ENCODE measurements at regions not wholly inside any gene's neighbourhood (a gene's known extent, or its start where the extent isn't known, plus 50 kb on each side); places are given as distances from the start of the nearest gene placed in this dataset.

DNA sequence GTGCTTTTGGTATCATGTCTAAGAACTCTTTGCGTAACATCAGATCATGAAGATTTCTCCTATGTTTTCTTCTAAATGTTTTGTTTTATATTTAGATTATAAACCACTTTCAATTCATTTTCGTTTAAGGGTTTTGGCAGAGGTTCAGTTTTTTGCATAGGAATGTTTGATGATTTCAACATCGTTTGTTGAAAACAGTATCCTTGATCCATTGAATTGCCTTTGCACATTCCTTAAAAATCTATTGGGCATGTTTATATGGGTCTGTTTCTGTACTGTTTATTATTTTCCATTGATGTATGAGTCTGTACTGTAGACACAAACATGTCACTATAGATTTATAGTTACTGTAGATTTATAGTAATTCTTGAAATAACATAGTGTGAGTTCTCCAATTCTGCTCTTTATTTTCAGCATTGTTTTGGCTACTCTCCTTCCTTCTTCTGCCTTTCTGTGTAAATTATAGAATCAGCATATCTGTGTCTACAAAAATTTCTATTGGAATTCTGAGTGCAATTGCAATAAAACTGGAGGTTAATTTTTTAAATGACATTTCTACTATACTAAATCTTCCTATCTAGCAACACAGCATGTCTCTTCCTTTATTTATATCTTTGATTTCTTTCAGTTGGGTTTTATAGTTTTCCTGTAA lies 374.0 kb downstream of the SV2B start:
- CTCF ChIA-PET = no interaction called here
- no peaks in the 10 kb centered on the region for H3K36me3 ChIP-seq (replicated peaks in 1 of 2; ENCODE audit: control insufficient read depth in 1 of 2, insufficient read depth in 2 of 2, low read length in 1 of 2)
- H3K9me2 ChIP-seq = no peaks in the 10 kb centered on the region; the same call in 1 of the 2 replicates
- no peaks in the 10 kb centered on the region for H4K20me1 ChIP-seq (ENCODE audit: insufficient read depth)
- no peaks in the 10 kb centered on the region for H3K9me3 ChIP-seq
- no peaks in the 10 kb centered on the region for H3F3A ChIP-seq (replicated peaks; ENCODE audit: insufficient read depth)
- POLR2A ChIA-PET = no interaction called here
- H3K4me3 ChIP-seq (ENCODE audit: low read depth in 2 of 2, low read length in 1 of 2) = no peak overlapping the region
- no peaks in the 10 kb centered on the region for H3K27me3 ChIP-seq (ENCODE audit: insufficient read depth)
- TF ChIP-seq FOSL2 (IDR thresholded peaks at IDR 0.05; ENCODE audit: borderline replicate concordance, low read depth) = no peak
- TF ChIP-seq, protein P1, sequence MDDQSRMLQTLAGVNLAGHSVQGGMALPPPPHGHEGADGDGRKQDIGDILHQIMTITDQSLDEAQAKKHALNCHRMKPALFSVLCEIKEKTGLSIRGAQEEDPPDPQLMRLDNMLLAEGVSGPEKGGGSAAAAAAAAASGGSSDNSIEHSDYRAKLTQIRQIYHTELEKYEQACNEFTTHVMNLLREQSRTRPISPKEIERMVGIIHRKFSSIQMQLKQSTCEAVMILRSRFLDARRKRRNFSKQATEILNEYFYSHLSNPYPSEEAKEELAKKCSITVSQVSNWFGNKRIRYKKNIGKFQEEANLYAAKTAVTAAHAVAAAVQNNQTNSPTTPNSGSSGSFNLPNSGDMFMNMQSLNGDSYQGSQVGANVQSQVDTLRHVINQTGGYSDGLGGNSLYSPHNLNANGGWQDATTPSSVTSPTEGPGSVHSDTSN (IDR thresholded peaks at IDR 0.05) = no peak
- TF ChIP-seq TCF12 (IDR thresholded peaks at IDR 0.05) = no peak
- TF ChIP-seq RXRA (IDR thresholded peaks at IDR 0.05; ENCODE audit: borderline replicate concordance, low read depth) = no peak
- TF ChIP-seq, protein P2, sequence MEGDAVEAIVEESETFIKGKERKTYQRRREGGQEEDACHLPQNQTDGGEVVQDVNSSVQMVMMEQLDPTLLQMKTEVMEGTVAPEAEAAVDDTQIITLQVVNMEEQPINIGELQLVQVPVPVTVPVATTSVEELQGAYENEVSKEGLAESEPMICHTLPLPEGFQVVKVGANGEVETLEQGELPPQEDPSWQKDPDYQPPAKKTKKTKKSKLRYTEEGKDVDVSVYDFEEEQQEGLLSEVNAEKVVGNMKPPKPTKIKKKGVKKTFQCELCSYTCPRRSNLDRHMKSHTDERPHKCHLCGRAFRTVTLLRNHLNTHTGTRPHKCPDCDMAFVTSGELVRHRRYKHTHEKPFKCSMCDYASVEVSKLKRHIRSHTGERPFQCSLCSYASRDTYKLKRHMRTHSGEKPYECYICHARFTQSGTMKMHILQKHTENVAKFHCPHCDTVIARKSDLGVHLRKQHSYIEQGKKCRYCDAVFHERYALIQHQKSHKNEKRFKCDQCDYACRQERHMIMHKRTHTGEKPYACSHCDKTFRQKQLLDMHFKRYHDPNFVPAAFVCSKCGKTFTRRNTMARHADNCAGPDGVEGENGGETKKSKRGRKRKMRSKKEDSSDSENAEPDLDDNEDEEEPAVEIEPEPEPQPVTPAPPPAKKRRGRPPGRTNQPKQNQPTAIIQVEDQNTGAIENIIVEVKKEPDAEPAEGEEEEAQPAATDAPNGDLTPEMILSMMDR (IDR thresholded peaks at IDR 0.05) = no peak
- no peak for TF ChIP-seq MXI1 (IDR thresholded peaks at IDR 0.05; ENCODE audit: low read depth, low read length)
- TF ChIP-seq POLR2AphosphoS5 (IDR thresholded peaks at IDR 0.05; ENCODE audit: low read depth, low read length) = no peak
- TF ChIP-seq EZH2phosphoT487 (IDR thresholded peaks at IDR 0.05; ENCODE audit: borderline replicate concordance, low read depth) = no peak
- no peak for TF ChIP-seq TAF1 (IDR thresholded peaks at IDR 0.05; ENCODE audit: borderline replicate concordance, low read depth, low read length)
- TF ChIP-seq, protein P3, sequence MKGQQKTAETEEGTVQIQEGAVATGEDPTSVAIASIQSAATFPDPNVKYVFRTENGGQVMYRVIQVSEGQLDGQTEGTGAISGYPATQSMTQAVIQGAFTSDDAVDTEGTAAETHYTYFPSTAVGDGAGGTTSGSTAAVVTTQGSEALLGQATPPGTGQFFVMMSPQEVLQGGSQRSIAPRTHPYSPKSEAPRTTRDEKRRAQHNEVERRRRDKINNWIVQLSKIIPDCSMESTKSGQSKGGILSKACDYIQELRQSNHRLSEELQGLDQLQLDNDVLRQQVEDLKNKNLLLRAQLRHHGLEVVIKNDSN (IDR thresholded peaks at IDR 0.05; ENCODE audit: borderline replicate concordance, low read depth) = no peak
- TF ChIP-seq SIN3A (IDR thresholded peaks at IDR 0.05; ENCODE audit: borderline replicate concordance, low read depth, low read length) = no peak
- TF ChIP-seq SMC3 (IDR thresholded peaks at IDR 0.05; ENCODE audit: low read depth, low read length) = no peak
- H3K4me1 ChIP-seq (ENCODE audit: control insufficient read depth in 1 of 2, insufficient read depth in 2 of 2, low read depth in 1 of 2, low read length in 1 of 2) = peaks cover 0 to 4% of the 10 kb centered on the region in 2 experiments; a peak in 1 of 4 replicates
- H2AFZ ChIP-seq (ENCODE audit: low read depth) = no peak overlapping the region; the same call in 1 of the 2 replicates
- 62% methylated on average over 3 of the region's 3 CpGs for WGBS (ENCODE audit: low lambda C conversion rate)
- no peaks in the 10 kb centered on the region for H3K79me2 ChIP-seq (ENCODE audit: insufficient read depth)
- H3K27ac ChIP-seq (ENCODE audit: low read depth in 2 of 2, low read length in 1 of 2) = no peak overlapping the region
- no peak overlapping the region for H3K9ac ChIP-seq
- no peak for DNase-seq
- no peak overlapping the region for H3K4me2 ChIP-seq

DNA sequence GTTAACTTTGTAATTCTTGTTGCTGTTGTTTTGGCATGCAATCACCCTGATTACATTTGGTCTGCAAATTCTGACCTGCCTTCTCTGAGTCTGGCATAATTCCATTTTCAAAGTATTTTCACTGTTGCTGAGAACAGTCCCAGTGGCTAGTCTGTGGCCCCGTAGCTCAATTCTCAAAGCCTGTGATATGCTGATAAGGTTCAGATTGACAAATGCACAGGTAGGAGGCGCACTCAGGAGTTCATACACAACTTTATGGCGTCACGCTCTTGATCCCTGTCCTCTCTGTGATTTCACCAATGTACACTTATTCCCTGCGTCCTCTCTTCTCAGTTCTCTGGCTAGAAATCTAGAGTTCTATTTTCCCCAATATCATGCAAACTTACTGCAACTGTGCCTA lies 376.6 kb upstream of the SLCO3A1 start:
- no peak overlapping the region for H2AFZ ChIP-seq (ENCODE audit: low read depth)
- H3K4me3 ChIP-seq (ENCODE audit: low read depth in 2 of 2, low read length in 1 of 2) = no peak overlapping the region
- no peaks in the 10 kb centered on the region; the same call in 1 of the 2 replicates for H3K9me2 ChIP-seq
- no peak for TF ChIP-seq TCF12 (IDR thresholded peaks at IDR 0.05)
- TF ChIP-seq NRF1 (IDR thresholded peaks at IDR 0.05; ENCODE audit: low read depth, low read length) = no peak
- TF ChIP-seq SIN3A (IDR thresholded peaks at IDR 0.05; ENCODE audit: borderline replicate concordance, low read depth, low read length) = no peak
- TF ChIP-seq JUND (IDR thresholded peaks at IDR 0.05) = no peak
- no peak for TF ChIP-seq SMC3 (IDR thresholded peaks at IDR 0.05; ENCODE audit: low read depth, low read length)
- no peak for TF ChIP-seq TEAD4 (IDR thresholded peaks at IDR 0.05; ENCODE audit: borderline replicate concordance, insufficient read depth)
- TF ChIP-seq CHD2 (IDR thresholded peaks at IDR 0.05; ENCODE audit: low read length, partially characterized antibody) = no peak
- no peak for TF ChIP-seq EP300 (IDR thresholded peaks at IDR 0.05; ENCODE audit: borderline replicate concordance in 1 of 2, low read depth in 1 of 2, low read length in 1 of 2)
- no peak for TF ChIP-seq FOXM1 (IDR thresholded peaks at IDR 0.05; ENCODE audit: low read depth)
- TF ChIP-seq, protein P2 (IDR thresholded peaks at IDR 0.05) = no peak
- no peak for TF ChIP-seq GABPA (IDR thresholded peaks at IDR 0.05; ENCODE audit: low read depth)
- TF ChIP-seq, protein P4, sequence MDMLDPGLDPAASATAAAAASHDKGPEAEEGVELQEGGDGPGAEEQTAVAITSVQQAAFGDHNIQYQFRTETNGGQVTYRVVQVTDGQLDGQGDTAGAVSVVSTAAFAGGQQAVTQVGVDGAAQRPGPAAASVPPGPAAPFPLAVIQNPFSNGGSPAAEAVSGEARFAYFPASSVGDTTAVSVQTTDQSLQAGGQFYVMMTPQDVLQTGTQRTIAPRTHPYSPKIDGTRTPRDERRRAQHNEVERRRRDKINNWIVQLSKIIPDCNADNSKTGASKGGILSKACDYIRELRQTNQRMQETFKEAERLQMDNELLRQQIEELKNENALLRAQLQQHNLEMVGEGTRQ (IDR thresholded peaks at IDR 0.05; ENCODE audit: borderline replicate concordance, low read depth, low read length) = no peak
- no peaks in the 10 kb centered on the region for H3K27me3 ChIP-seq (ENCODE audit: insufficient read depth)
- no peaks in the 10 kb centered on the region for H3K9me3 ChIP-seq
- H3K79me2 ChIP-seq (ENCODE audit: insufficient read depth) = no peaks in the 10 kb centered on the region
- H3K4me1 ChIP-seq (ENCODE audit: control insufficient read depth in 1 of 2, insufficient read depth in 2 of 2, low read depth in 1 of 2, low read length in 1 of 2) = no peaks in the 10 kb centered on the region; a peak in 1 of 4 replicates
- CTCF ChIA-PET = no interaction called here
- H4K20me1 ChIP-seq (ENCODE audit: insufficient read depth) = no peaks in the 10 kb centered on the region
- H3F3A ChIP-seq (replicated peaks; ENCODE audit: insufficient read depth) = no peaks in the 10 kb centered on the region
- no peak for DNase-seq
- H3K36me3 ChIP-seq (replicated peaks in 1 of 2; ENCODE audit: control insufficient read depth in 1 of 2, insufficient read depth in 2 of 2, low read length in 1 of 2) = no peaks in the 10 kb centered on the region
- no peak overlapping the region for H3K27ac ChIP-seq (ENCODE audit: low read depth in 2 of 2, low read length in 1 of 2)
- no peak overlapping the region for H3K4me2 ChIP-seq
- POLR2A ChIA-PET = no interaction called here
- H3K9ac ChIP-seq = no peak overlapping the region
- 75% methylated on average over 5 of the region's 5 CpGs for WGBS (ENCODE audit: low lambda C conversion rate)
